H1 (cell line): ENCODE measurements at regions not wholly inside any gene's neighbourhood (a gene's known extent, or its start where the extent isn't known, plus 50 kb on each side); places are given as distances from the start of the nearest gene placed in this dataset.

Experiments used
- CTCF ChIA-PET: fragments of 300-600 bp; sonication (Branson Sonifier 250); formaldehyde crosslinking; loops from one replicate; lab custom pipeline; 2021; ENCODE audit not compliant: partially characterized antibody; lab: Charles Lee
- POLR2A ChIA-PET: fragments of 300-600 bp; sonication (Branson Sonifier 250); formaldehyde crosslinking; loops from one replicate; lab custom pipeline; 2021; ENCODE audit warnings: inconsistent platforms; ENCODE audit not compliant: partially characterized antibody; lab: Charles Lee
- DNase-seq, 2 experiments: peaks; one replicate each; pipeline versions ENCODE4 v3.0.0 to v3.0.0-alpha.2; 2010 to 2022; ENCODE audit warnings: low spot score in 2 of 2, low read depth in 1 of 2, mixed read lengths in 1 of 2
- FAIRE-seq: peaks from 2 replicates; lab custom pipeline; 2011; peaks lifted over from hg19 to GRCh38; lab: Jason Lieb, UNC
- H2AFZ ChIP-seq: 2 replicates; pipeline ENCODE4 v1.8.1; 2012; ENCODE audit warnings: low read length, inconsistent platforms
- H2AK5ac ChIP-seq: 2 replicates; pipeline ENCODE4 v1.6.1; 2013; ENCODE audit warnings: low read depth, low read length
- H2BK120ac ChIP-seq: replicated peaks from 2 replicates; pipeline ENCODE3; 2013; ENCODE audit warnings: low read depth, low read length, inconsistent platforms
- H2BK12ac ChIP-seq: 2 replicates; pipeline ENCODE4 v1.6.1; 2013; ENCODE audit warnings: low read depth, low read length
- H2BK15ac ChIP-seq: 2 replicates; pipeline ENCODE4 v1.6.1; 2013; ENCODE audit warnings: low read length
- H2BK20ac ChIP-seq: 2 replicates; pipeline ENCODE4 v1.6.1; 2013; ENCODE audit warnings: low read length
- H2BK5ac ChIP-seq: 2 replicates; pipeline ENCODE4 v1.6.1; 2013; ENCODE audit warnings: low read depth, low read length
- H3K14ac ChIP-seq: 2 replicates; pipeline ENCODE4 v1.6.1; 2013; ENCODE audit warnings: inconsistent platforms; ENCODE audit not compliant: insufficient read length
- H3K18ac ChIP-seq: 2 replicates; pipeline ENCODE4 v1.6.1; 2013; ENCODE audit warnings: low read length; ENCODE audit errors: extremely low read depth
- H3K23ac ChIP-seq: 2 replicates; pipeline ENCODE4 v1.6.1; 2013; ENCODE audit warnings: inconsistent platforms; ENCODE audit not compliant: insufficient read length
- H3K23me2 ChIP-seq: 2 replicates; pipeline ENCODE4 v1.6.1; 2013; ENCODE audit warnings: low read depth, low read length
- H3K27ac ChIP-seq: 2 replicates; pipeline ENCODE4 v1.6.1; 2011; ENCODE audit warnings: low read depth, low read length, inconsistent platforms
- H3K27me3 ChIP-seq, 4 experiments: replicated peaks in 1 of 4; 1 replicate in 1 of 4; 2 replicates in 3 of 4; pipeline versions ENCODE4 v1.6.1 to v1.8.1; 2011 to 2013; ENCODE audit warnings: low read length in 3 of 4, mild to moderate bottlenecking in 3 of 4, inconsistent platforms in 2 of 4, mixed read lengths in 2 of 4, moderate library complexity in 1 of 4; ENCODE audit not compliant: control insufficient read depth in 3 of 4, insufficient read depth in 3 of 4; ENCODE audit errors: extremely low read depth in 1 of 4
- H3K36me3 ChIP-seq, 4 experiments: 2 replicates each; pipeline versions ENCODE4 v1.6.1 to v1.8.1; 2011 to 2013; ENCODE audit warnings: mild to moderate bottlenecking in 4 of 4, low read length in 3 of 4, moderate library complexity in 2 of 4, control low read depth in 1 of 4, inconsistent platforms in 1 of 4; ENCODE audit not compliant: insufficient read depth in 4 of 4, control insufficient read depth in 2 of 4
- H3K4ac ChIP-seq: replicated peaks from 2 replicates; pipeline ENCODE3; 2013; ENCODE audit warnings: low read length, low read depth, mixed read lengths, inconsistent platforms; ENCODE audit not compliant: insufficient read length
- H3K4me1 ChIP-seq, 4 experiments: replicated peaks in 1 of 4; 1 replicate in 1 of 4; 2 replicates in 3 of 4; pipeline versions ENCODE4 v1.6.1 to v1.8.1; 2011 to 2013; ENCODE audit warnings: low read length in 3 of 4, inconsistent platforms in 2 of 4, mixed read lengths in 1 of 4; ENCODE audit not compliant: insufficient read depth in 4 of 4, control insufficient read depth in 3 of 4
- H3K4me2 ChIP-seq, 2 experiments: 2 replicates each; pipeline versions ENCODE4 v1.6.1 to v1.8.1; 2011 to 2013; ENCODE audit warnings: low read depth in 2 of 2, low read length in 2 of 2, control low read depth in 1 of 2, inconsistent platforms in 1 of 2, mild to moderate bottlenecking in 1 of 2; ENCODE audit not compliant: insufficient read depth in 1 of 2
- H3K4me3 ChIP-seq, 4 experiments: fragments of 200-600, 300-600 bp in 1 of 4; sonication (generic), shearing (Covaris generic), sonication (Bioruptor Twin) in 1 of 4; 2 replicates each; pipeline versions ENCODE4 v1.5.1 to v1.8.1; 2011 to 2016; ENCODE audit warnings: low read length in 4 of 4, low read depth in 3 of 4, control low read depth in 2 of 4, inconsistent platforms in 2 of 4, mild to moderate bottlenecking in 2 of 4, mixed read lengths in 1 of 4, moderate library complexity in 1 of 4; ENCODE audit not compliant: insufficient read depth in 2 of 4; ENCODE audit errors: extremely low read depth in 1 of 4
- H3K56ac ChIP-seq: replicated peaks from 2 replicates; pipeline ENCODE3; 2013; ENCODE audit warnings: low read depth, mild to moderate bottlenecking, mixed read lengths, low read length, inconsistent platforms; ENCODE audit not compliant: insufficient read length
- H3K79me1 ChIP-seq: 2 replicates; pipeline ENCODE4 v1.6.1; 2013; ENCODE audit warnings: low read depth, low read length, control low read depth
- H3K79me2 ChIP-seq, 2 experiments: 2 replicates each; pipeline versions ENCODE4 v1.6.1 to v1.8.1; 2012 to 2013; ENCODE audit warnings: low read length in 2 of 2, mild to moderate bottlenecking in 2 of 2, inconsistent platforms in 1 of 2; ENCODE audit not compliant: insufficient read depth in 2 of 2, control insufficient read depth in 1 of 2
- H3K9ac ChIP-seq, 4 experiments: replicated peaks in 1 of 4; 1 replicate in 1 of 4; 2 replicates in 3 of 4; pipeline versions ENCODE4 v1.6.1 to v1.8.1; 2011 to 2013; ENCODE audit warnings: low read depth in 3 of 4, low read length in 3 of 4, control low read depth in 2 of 4, mild to moderate bottlenecking in 2 of 4, moderate library complexity in 2 of 4, inconsistent platforms in 1 of 4; ENCODE audit errors: extremely low read depth in 1 of 4
- H3K9me3 ChIP-seq, 2 experiments: 2 replicates each; pipeline versions ENCODE4 v1.6.1 to v1.8.1; 2012 to 2013; ENCODE audit warnings: mild to moderate bottlenecking in 2 of 2, moderate library complexity in 2 of 2, control low read depth in 1 of 2, inconsistent platforms in 1 of 2, low read depth in 1 of 2, low read length in 1 of 2, mixed read lengths in 1 of 2; ENCODE audit not compliant: insufficient read depth in 2 of 2
- H4K20me1 ChIP-seq, 2 experiments: replicated peaks in 1 of 2; 2 replicates each; pipeline versions ENCODE3 to v1.8.1; 2011 to 2013; ENCODE audit warnings: inconsistent platforms in 2 of 2, low read length in 2 of 2, mild to moderate bottlenecking in 1 of 2; ENCODE audit not compliant: insufficient read depth in 2 of 2, control insufficient read depth in 1 of 2
- H4K5ac ChIP-seq: 2 replicates; pipeline ENCODE4 v1.6.1; 2013; ENCODE audit warnings: low read length, low read depth, mixed read lengths, inconsistent platforms; ENCODE audit not compliant: insufficient read length
- H4K8ac ChIP-seq: 2 replicates; pipeline ENCODE4 v1.8.0; 2013; ENCODE audit warnings: mild to moderate bottlenecking, moderate library complexity, low read length, inconsistent platforms; ENCODE audit not compliant: insufficient read depth; ENCODE audit errors: extremely low read depth
- H4K91ac ChIP-seq: replicated peaks from 2 replicates; pipeline ENCODE3; 2013; ENCODE audit warnings: low read length, mixed read lengths, inconsistent platforms; ENCODE audit not compliant: insufficient read length
- CREB1 ChIP-seq: IDR thresholded peaks from 2 replicates; pipeline ENCODE4 v1.6.1; 2012; ENCODE audit warnings: inconsistent platforms
- GTF2F1 ChIP-seq: IDR thresholded peaks from 2 replicates; pipeline ENCODE4 v1.6.1; 2012; ENCODE audit warnings: low read depth, low read length, improper control_type of control experiment, borderline replicate concordance
- KDM1A ChIP-seq: fragments of 200-600, 300-600 bp; sonication (generic); IDR thresholded peaks from 2 replicates; pipeline ENCODE4 v1.7.1; 2016; ENCODE audit warnings: mild to moderate bottlenecking, low read length, borderline replicate concordance
- WGBS, 2 experiments: shearing (Covaris generic) in 1 of 2; methylation state at CpG; one replicate each; pipeline versions ENCODE4 v1.1.6 to v1.1.7; 2013 to 2015; ENCODE audit warnings: low lambda C conversion rate in 2 of 2, mixed read lengths in 2 of 2, inconsistent platforms in 1 of 2, low coverage in 1 of 2, missing lambda C conversion rate in 1 of 2; ENCODE audit not compliant: insufficient replicate concordance in 2 of 2, insufficient coverage in 1 of 2, insufficient read length in 1 of 2; ENCODE audit errors: extremely low coverage in 1 of 2, missing lambda C conversion rate in 1 of 2; 5-methylcytosine and 5-hydroxymethylcytosine counted together
- TF ChIP-seq, protein P1 (sequence below): IDR thresholded peaks from 2 replicates; pipeline ENCODE4 v1.6.1; 2011; ENCODE audit warnings: low read length, improper control_type of control experiment
- TF ChIP-seq, protein P2 (sequence below): IDR thresholded peaks from 2 replicates; pipeline ENCODE4 v1.6.1; 2011; ENCODE audit warnings: low read depth, mild to moderate bottlenecking, low read length; ENCODE audit not compliant: insufficient read depth

DNA sequence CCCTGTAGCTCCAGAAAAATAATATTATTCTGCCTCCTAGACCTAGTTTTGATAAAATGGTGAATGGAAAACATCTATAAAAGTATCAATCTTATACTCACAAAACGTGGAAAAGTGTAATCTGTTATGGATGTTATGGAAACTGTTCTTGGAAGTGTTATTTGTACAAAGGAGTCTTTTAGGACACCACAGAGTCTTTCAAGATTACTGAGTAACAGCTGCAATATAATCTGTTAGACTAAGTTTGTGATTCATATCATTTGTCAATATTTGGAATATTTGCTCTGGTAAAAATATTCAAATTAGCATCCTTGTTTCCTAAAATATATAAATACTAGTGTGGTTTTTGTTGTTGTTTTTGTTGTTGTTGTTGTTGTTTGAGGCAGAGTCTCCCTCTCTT lies 87.9 kb downstream of the RAD51AP2 start:
- Histone ChIP-seq H3K4me2 (no peak overlapping the region), H3K4me1 (no peaks in the 10 kb centered on the region), H2AFZ (no peak overlapping the region), H4K5ac (no peak overlapping the region), H3K14ac (no peak overlapping the region), H3K4me3 (no peak overlapping the region), H4K91ac (no peak overlapping the region), H3K18ac (no peak overlapping the region), H3K27me3 (no peaks in the 10 kb centered on the region), H3K79me2 (no peaks in the 10 kb centered on the region), H4K20me1 (no peaks in the 10 kb centered on the region), H2AK5ac (no peak overlapping the region), H3K36me3 (no peaks in the 10 kb centered on the region), H3K79me1 (no peaks in the 10 kb centered on the region), H2BK20ac (no peak overlapping the region), H3K9me3 (no peaks in the 10 kb centered on the region), H4K8ac (no peak overlapping the region), H2BK15ac (no peak overlapping the region), H3K9ac (no peak overlapping the region), H2BK5ac (no peak overlapping the region), H2BK120ac (no peak overlapping the region), H3K27ac (no peak overlapping the region), H3K56ac (no peak overlapping the region), H3K4ac (no peak overlapping the region), H3K23ac (no peak overlapping the region), H3K23me2 (no peaks in the 10 kb centered on the region), H2BK12ac (no peak overlapping the region)
- TF ChIP-seq, protein P1, sequence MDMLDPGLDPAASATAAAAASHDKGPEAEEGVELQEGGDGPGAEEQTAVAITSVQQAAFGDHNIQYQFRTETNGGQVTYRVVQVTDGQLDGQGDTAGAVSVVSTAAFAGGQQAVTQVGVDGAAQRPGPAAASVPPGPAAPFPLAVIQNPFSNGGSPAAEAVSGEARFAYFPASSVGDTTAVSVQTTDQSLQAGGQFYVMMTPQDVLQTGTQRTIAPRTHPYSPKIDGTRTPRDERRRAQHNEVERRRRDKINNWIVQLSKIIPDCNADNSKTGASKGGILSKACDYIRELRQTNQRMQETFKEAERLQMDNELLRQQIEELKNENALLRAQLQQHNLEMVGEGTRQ: no peak
- TF ChIP-seq GTF2F1: no peak
- no peak for TF ChIP-seq CREB1
- TF ChIP-seq KDM1A: no peak
- TF ChIP-seq, protein P2, sequence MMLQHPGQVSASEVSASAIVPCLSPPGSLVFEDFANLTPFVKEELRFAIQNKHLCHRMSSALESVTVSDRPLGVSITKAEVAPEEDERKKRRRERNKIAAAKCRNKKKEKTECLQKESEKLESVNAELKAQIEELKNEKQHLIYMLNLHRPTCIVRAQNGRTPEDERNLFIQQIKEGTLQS: no peak
- no peak for FAIRE-seq
- CTCF ChIA-PET: no interaction called here
- POLR2A ChIA-PET: no interaction called here
- 78% methylated on average over 1 of the region's 1 CpG; no CpG with 5 or more reads in 1 of the 2 experiments for WGBS, 2 experiments
- DNase-seq: no peak
